ENCODE measurements at regions not wholly inside any gene's neighbourhood (a gene's known extent, or its start where the extent isn't known, plus 50 kb on each side); places are given as distances from the start of the nearest gene placed in this dataset.

DNA sequence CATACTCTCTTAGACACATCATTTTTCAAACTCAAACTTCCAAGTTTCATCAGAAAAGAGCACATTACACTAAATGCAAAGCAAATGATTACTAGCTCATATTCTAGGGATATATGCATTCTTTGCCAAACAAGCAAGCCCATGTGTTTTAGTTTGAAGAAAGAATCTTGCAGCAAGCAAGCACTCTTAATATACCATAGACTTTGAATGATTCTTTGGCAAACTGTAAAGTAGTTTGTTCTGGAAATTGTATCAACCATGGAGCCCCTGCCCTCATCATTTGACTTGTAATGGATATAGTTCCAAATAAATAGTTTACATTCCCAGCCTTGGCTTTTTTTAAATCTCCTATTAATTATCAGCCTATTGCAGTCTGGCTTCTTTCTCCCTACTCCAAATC lies 325.2 kb downstream of the NR2F1-AS1 start:
- intact Hi-C loops (cut with micrococcal nuclease): no loop called here
- Mint-ChIP-seq H3K9me3 (no peaks in the 10 kb centered on the region), H3K27ac (no peak overlapping the region), H3K36me3 (ENCODE audit: low read depth) (no peaks in the 10 kb centered on the region), H3K4me1 (ENCODE audit: low read depth) (no peaks in the 10 kb centered on the region), H3K27me3 (no peaks in the 10 kb centered on the region), H3K4me3 (no peak overlapping the region)
- DNase-seq: no peak
- ChIA-PET POLR2A (no interaction called here), CTCF (no interaction called here)
- TF ChIP-seq, protein P1, sequence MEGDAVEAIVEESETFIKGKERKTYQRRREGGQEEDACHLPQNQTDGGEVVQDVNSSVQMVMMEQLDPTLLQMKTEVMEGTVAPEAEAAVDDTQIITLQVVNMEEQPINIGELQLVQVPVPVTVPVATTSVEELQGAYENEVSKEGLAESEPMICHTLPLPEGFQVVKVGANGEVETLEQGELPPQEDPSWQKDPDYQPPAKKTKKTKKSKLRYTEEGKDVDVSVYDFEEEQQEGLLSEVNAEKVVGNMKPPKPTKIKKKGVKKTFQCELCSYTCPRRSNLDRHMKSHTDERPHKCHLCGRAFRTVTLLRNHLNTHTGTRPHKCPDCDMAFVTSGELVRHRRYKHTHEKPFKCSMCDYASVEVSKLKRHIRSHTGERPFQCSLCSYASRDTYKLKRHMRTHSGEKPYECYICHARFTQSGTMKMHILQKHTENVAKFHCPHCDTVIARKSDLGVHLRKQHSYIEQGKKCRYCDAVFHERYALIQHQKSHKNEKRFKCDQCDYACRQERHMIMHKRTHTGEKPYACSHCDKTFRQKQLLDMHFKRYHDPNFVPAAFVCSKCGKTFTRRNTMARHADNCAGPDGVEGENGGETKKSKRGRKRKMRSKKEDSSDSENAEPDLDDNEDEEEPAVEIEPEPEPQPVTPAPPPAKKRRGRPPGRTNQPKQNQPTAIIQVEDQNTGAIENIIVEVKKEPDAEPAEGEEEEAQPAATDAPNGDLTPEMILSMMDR (IDR thresholded peaks at IDR 0.05): no peak
- no peak for ATAC-seq

DNA sequence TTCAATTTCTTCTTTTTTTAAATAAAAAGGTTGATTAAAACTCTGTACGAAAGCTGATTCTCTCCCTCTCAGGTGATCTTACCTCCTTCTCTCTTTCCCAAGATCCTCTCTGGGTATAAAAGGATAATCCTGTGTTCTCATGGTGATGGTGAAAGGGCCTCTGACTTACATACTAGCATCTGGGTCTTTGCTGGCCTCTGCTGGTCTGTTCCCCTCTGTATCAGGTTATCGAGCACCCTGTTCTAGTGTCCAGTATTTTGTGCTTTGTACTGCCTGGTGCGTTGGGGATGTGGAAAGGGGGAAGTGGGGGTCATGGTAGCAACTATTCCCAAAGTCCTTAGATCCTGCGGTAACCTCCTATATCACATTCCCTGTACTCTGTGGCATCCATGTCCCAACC lies 328.9 kb downstream of the NR2F1-AS1 start:
- no peaks in the 10 kb centered on the region for H3K9me3 Mint-ChIP-seq
- DNase-seq (no peak), ATAC-seq (no peak)
- no peaks in the 10 kb centered on the region for H3K27me3 Mint-ChIP-seq
- POLR2A ChIA-PET: no interaction called here
- no peak overlapping the region for H3K27ac Mint-ChIP-seq
- no peaks in the 10 kb centered on the region for H3K4me1 Mint-ChIP-seq (ENCODE audit: low read depth)
- no peaks in the 10 kb centered on the region for H3K36me3 Mint-ChIP-seq (ENCODE audit: low read depth)
- intact Hi-C loops (cut with micrococcal nuclease): no loop called here
- CTCF ChIA-PET: no interaction called here
- H3K4me3 Mint-ChIP-seq: no peak overlapping the region
- TF ChIP-seq, protein P1 (IDR thresholded peaks at IDR 0.05): no peak

DNA sequence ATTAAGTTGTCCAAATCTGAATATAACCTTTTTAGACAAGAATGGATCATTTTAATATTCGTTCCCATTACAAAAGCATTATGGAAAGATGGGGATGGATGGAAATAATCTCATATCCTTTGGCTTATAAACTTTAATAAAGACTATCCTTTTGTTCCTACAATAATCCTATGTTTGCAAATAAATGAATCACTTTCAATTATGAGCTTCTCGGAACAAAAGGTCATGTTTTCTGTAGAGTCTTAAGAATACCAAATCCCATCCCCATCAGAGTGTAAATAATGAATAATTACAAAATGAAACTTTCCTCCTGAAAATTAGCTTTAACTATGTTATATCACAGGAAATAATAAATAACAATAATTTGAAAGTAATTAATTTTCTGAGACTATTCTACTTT lies 329.7 kb downstream of the NR2F1-AS1 start:
- Mint-ChIP-seq H3K36me3 (ENCODE audit: low read depth) (no peaks in the 10 kb centered on the region), H3K27me3 (no peaks in the 10 kb centered on the region), H3K27ac (no peak overlapping the region), H3K9me3 (no peaks in the 10 kb centered on the region), H3K4me3 (no peak overlapping the region), H3K4me1 (ENCODE audit: low read depth) (no peaks in the 10 kb centered on the region)
- ATAC-seq: no peak
- TF ChIP-seq, protein P1 (IDR thresholded peaks at IDR 0.05): no peak
- POLR2A ChIA-PET: no interaction called here
- CTCF ChIA-PET: no interaction called here
- intact Hi-C loops (cut with micrococcal nuclease): no loop called here
- DNase-seq: no peak

DNA sequence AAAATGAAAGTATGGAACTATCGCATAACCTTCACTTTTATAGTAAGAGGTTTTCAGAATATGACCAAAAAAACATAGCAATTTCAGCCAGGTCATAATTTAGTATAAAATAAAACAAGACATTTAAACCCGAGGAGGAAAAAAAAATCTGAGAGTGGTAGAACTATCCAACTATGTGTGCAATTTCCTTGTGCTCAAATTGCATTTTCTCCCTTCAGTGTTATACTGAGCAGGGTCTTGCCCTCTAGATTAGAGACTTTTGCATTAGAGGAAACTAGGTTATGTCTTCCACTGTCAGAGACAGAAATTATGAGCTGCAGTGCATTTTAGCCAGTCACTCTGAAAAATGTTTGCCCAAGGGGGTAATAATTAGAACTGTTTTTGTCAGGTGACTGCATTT lies 330.6 kb downstream of the NR2F1-AS1 start:
- DNase-seq (no peak), ATAC-seq (no peak)
- Mint-ChIP-seq H3K36me3 (ENCODE audit: low read depth) (no peaks in the 10 kb centered on the region), H3K27ac (no peak overlapping the region), H3K27me3 (no peaks in the 10 kb centered on the region), H3K4me3 (no peak overlapping the region), H3K4me1 (ENCODE audit: low read depth) (no peaks in the 10 kb centered on the region), H3K9me3 (no peaks in the 10 kb centered on the region)
- TF ChIP-seq, protein P1 (IDR thresholded peaks at IDR 0.05): no peak
- CTCF ChIA-PET: no interaction called here
- POLR2A ChIA-PET: no interaction called here
- intact Hi-C loops (cut with micrococcal nuclease): no loop called here

DNA sequence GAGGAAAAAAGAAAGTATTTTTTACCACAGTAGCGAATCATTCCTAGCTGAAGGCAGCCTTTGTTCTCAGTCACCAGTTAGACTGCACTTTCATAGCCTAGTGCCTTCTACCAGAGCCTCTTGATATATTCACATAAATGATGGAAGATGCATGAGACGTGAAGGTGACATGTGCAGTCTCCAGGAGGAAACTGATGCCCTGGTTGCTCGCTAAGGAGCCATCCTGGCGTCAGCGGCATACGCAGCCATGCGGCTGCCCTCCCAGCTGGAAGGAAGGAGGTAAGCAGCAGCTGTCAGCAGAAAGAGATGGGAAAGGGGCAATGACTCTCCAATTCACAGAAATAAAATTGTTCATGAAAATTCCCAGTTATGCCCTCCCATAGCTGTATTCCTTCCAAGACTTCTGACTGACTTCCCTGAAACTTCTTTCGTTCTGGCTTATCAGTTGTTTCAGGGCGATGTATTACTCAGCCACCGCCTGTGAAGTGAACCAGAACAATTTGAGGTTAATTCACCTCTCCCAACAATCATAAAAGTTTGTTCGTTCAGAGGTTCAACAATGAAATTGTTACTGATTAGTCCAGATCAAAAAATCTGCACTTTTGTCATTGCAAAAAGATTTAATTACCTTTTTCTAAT lies 331.2 kb downstream of the NR2F1-AS1 start:
- ChIA-PET POLR2A (no interaction called here), CTCF (no interaction called here)
- Mint-ChIP-seq H3K9me3 (no peaks in the 10 kb centered on the region), H3K4me1 (ENCODE audit: low read depth) (no peaks in the 10 kb centered on the region), H3K4me3 (no peak overlapping the region), H3K27ac (no peak overlapping the region), H3K27me3 (no peaks in the 10 kb centered on the region), H3K36me3 (ENCODE audit: low read depth) (no peaks in the 10 kb centered on the region)
- intact Hi-C loops (cut with micrococcal nuclease): no loop called here
- ATAC-seq: no peak
- DNase-seq: no peak
- TF ChIP-seq, protein P1 (IDR thresholded peaks at IDR 0.05): no peak

Measured in activated CD8-positive, alpha-beta T cell treated with anti-CD3 and anti-CD28 coated beads for 36 hours (primary cell).